CD14-positive monocyte (primary cell): ENCODE measurements at regions not wholly inside any gene's neighbourhood (a gene's known extent, or its start where the extent isn't known, plus 50 kb on each side); places are given as distances from the start of the nearest gene placed in this dataset.

Source experiments
- DNase-seq, 3 donors: peaks; one replicate each; pipeline ENCODE4 v3.0.0-alpha.2; 2011 to 2022
- H2AFZ ChIP-seq: 2 replicates; pipeline ENCODE4 v1.6.0; 2012; ENCODE audit warnings: mild to moderate bottlenecking, low read depth, low read length, inconsistent platforms; ENCODE audit not compliant: insufficient read depth, poor library complexity, severe bottlenecking
- H3K27ac ChIP-seq, 2 donors: 1 replicate in 1 of 2; 2 replicates in 1 of 2; pipeline ENCODE4 v1.5.1; 2012 to 2013; ENCODE audit warnings: low read length in 2 of 2, control low read depth in 1 of 2, inconsistent platforms in 1 of 2, low read depth in 1 of 2, mild to moderate bottlenecking in 1 of 2
- H3K27me3 ChIP-seq, 2 donors: one replicate each; pipeline versions ENCODE4 v1.6.0 to v1.6.1; 2011 to 2013; ENCODE audit warnings: low read length in 2 of 2; ENCODE audit not compliant: control insufficient read depth in 2 of 2, insufficient read depth in 2 of 2
- H3K36me3 ChIP-seq, 2 donors: replicated peaks in 1 of 2; 1 replicate in 1 of 2; 2 replicates in 1 of 2; pipeline versions ENCODE4 v1.5.1 to v1.6.1; 2012 to 2013; ENCODE audit warnings: low read length in 2 of 2, control low read depth in 1 of 2, inconsistent platforms in 1 of 2, mild to moderate bottlenecking in 1 of 2; ENCODE audit not compliant: insufficient read depth in 2 of 2, control insufficient read depth in 1 of 2
- H3K4me1 ChIP-seq, 2 donors: 1 replicate in 1 of 2; 2 replicates in 1 of 2; pipeline versions ENCODE4 v1.5.1 to v1.6.1; 2012 to 2013; ENCODE audit warnings: low read length in 2 of 2, control low read depth in 1 of 2, inconsistent platforms in 1 of 2, mild to moderate bottlenecking in 1 of 2, moderate library complexity in 1 of 2; ENCODE audit not compliant: insufficient read depth in 2 of 2, control insufficient read depth in 1 of 2
- H3K4me2 ChIP-seq: replicated peaks from 2 replicates; pipeline ENCODE3; 2012; ENCODE audit warnings: low read length, moderate library complexity, mild to moderate bottlenecking; ENCODE audit not compliant: poor library complexity, severe bottlenecking; ENCODE audit errors: extremely low read depth
- H3K4me3 ChIP-seq, 3 experiments: fragments of 200-600 bp in 1 of 3; sonication (generic) in 1 of 3; replicated peaks in 1 of 3; 1 replicate in 2 of 3; 2 replicates in 1 of 3; pipeline ENCODE4 v1.5.1; 2011 to 2013; ENCODE audit warnings: low read length in 3 of 3, mild to moderate bottlenecking in 3 of 3, control low read depth in 2 of 3, low read depth in 2 of 3, inconsistent platforms in 1 of 3, moderate library complexity in 1 of 3
- H3K79me2 ChIP-seq: 2 replicates; pipeline ENCODE4 v1.6.0; 2012; ENCODE audit warnings: mild to moderate bottlenecking, control low read depth, inconsistent platforms, low read length, moderate library complexity; ENCODE audit not compliant: insufficient read depth
- H3K9ac ChIP-seq: 2 replicates; pipeline ENCODE4 v1.6.0; 2017; ENCODE audit warnings: low read length, mild to moderate bottlenecking; ENCODE audit not compliant: insufficient read depth, poor library complexity, severe bottlenecking
- H3K9me3 ChIP-seq, 2 donors: replicated peaks in 1 of 2; 1 replicate in 1 of 2; 2 replicates in 1 of 2; pipeline versions ENCODE4 v1.5.1 to v1.6.1; 2012 to 2013; ENCODE audit warnings: low read length in 2 of 2, control low read depth in 1 of 2; ENCODE audit not compliant: control insufficient read depth in 1 of 2, insufficient read depth in 1 of 2
- H4K20me1 ChIP-seq: 2 replicates; pipeline ENCODE4 v1.6.0; 2012; ENCODE audit warnings: mild to moderate bottlenecking, low read length, control low read depth, moderate library complexity; ENCODE audit not compliant: insufficient read depth
- H3K27ac Mint-ChIP-seq, 7 donors: one replicate each; pipeline ENCODE4 v1.8.0; 2020; ENCODE audit warnings: mild to moderate bottlenecking in 7 of 7, mixed read lengths in 7 of 7, moderate library complexity in 6 of 7, inconsistent platforms in 2 of 7
- H3K27me3 Mint-ChIP-seq, 3 donors: one replicate each; pipeline ENCODE4 v1.8.0; 2021 to 2022; ENCODE audit warnings: low read depth in 3 of 3, mild to moderate bottlenecking in 3 of 3, mixed read lengths in 3 of 3, moderate library complexity in 3 of 3, inconsistent platforms in 1 of 3
- H3K36me3 Mint-ChIP-seq, 2 donors: one replicate each; pipeline ENCODE4 v1.8.0; 2020; ENCODE audit warnings: mixed read lengths in 2 of 2, inconsistent platforms in 1 of 2, mild to moderate bottlenecking in 1 of 2
- H3K4me1 Mint-ChIP-seq: one replicate; pipeline ENCODE4 v1.8.0; 2020; ENCODE audit warnings: mild to moderate bottlenecking, mixed read lengths
- H3K4me3 Mint-ChIP-seq, 2 donors: one replicate each; pipeline ENCODE4 v1.8.0; 2020; ENCODE audit warnings: mild to moderate bottlenecking in 2 of 2, mixed read lengths in 2 of 2, moderate library complexity in 1 of 2
- H3K9me3 Mint-ChIP-seq, 7 donors: one replicate each; pipeline ENCODE4 v1.8.0; 2020 to 2022; ENCODE audit warnings: mixed read lengths in 7 of 7, mild to moderate bottlenecking in 6 of 7, moderate library complexity in 6 of 7, inconsistent platforms in 2 of 7
- CTCF ChIP-seq: fragments of 200-600 bp; IDR thresholded peaks from one replicate; pipeline ENCODE4 v1.8.0; 2022; ENCODE audit warnings: antibody characterized with exemption, mild to moderate bottlenecking
- WGBS: methylation state at CpG from one replicate; pipeline ENCODE4 v1.1.5; 2013; ENCODE audit warnings: missing lambda C conversion rate; ENCODE audit not compliant: insufficient coverage; 5-methylcytosine and 5-hydroxymethylcytosine counted together
- intact Hi-C, 2 donors: fragments of 100-400 bp; cut with micrococcal nuclease; formaldehyde crosslinking; loops; one replicate each; pipeline versions ENCODE4 v1.15.0 to v1.15.1; 2023

GRCh38 chr2:226600184-226600583 is 199.4 kb downstream of the IRS1 start:
- Histone ChIP-seq H3K4me2 (no peak overlapping the region), H4K20me1 (no peaks in the 10 kb centered on the region), H3K9ac (no peak overlapping the region), H2AFZ (no peak overlapping the region), H3K79me2 (no peaks in the 10 kb centered on the region), H3K27ac (no peak overlapping the region), H3K4me1 (no peaks in the 10 kb centered on the region), H3K27me3 (no peaks in the 10 kb centered on the region), H3K4me3 (no peak overlapping the region), H3K36me3 (no peaks in the 10 kb centered on the region), H3K9me3 (peaks cover 0 to 3% of the 10 kb centered on the region in 2 donors)
- peaks cover 0 to 4% (median 2%) of the 10 kb centered on the region in 7 donors for H3K9me3 Mint-ChIP-seq
- H3K36me3 Mint-ChIP-seq, result no peaks in the 10 kb centered on the region
- peaks cover 3% of the 10 kb centered on the region in 3 donors for H3K27me3 Mint-ChIP-seq
- intact Hi-C loops, result no loop called here
- peaks cover 4% of the 10 kb centered on the region for H3K4me1 Mint-ChIP-seq
- DNase-seq, result no peak
- H3K4me3 Mint-ChIP-seq, result no peak overlapping the region
- no peak for TF ChIP-seq CTCF
- no peak overlapping the region for H3K27ac Mint-ChIP-seq
- no CpG with 5 or more reads among the region's 5 CpGs for WGBS

- no peak for TF ChIP-seq CTCF
- H3K9ac ChIP-seq, result no peak overlapping the region
- no peaks in the 10 kb centered on the region for H3K27me3 ChIP-seq
- Mint-ChIP-seq H3K27me3 (peaks cover 0 to 2% (median 0%) of the 10 kb centered on the region in 3 donors), H3K4me3 (no peak overlapping the region), H3K27ac (no peak overlapping the region), H3K4me1 (no peaks in the 10 kb centered on the region), H3K36me3 (no peaks in the 10 kb centered on the region), H3K9me3 (peaks cover 0 to 13% (median 5%) of the 10 kb centered on the region in 7 donors)
- no peak overlapping the region for H3K4me2 ChIP-seq
- no peaks in the 10 kb centered on the region for H4K20me1 ChIP-seq
- H3K9me3 ChIP-seq, result peaks cover 13 to 17% of the 10 kb centered on the region in 2 donors
- no peak overlapping the region for H3K27ac ChIP-seq
- H2AFZ ChIP-seq, result no peak overlapping the region
- intact Hi-C loops, result no loop called here
- H3K79me2 ChIP-seq, result no peaks in the 10 kb centered on the region
- H3K4me3 ChIP-seq, result no peak overlapping the region
- H3K4me1 ChIP-seq, result no peaks in the 10 kb centered on the region
- no peak for DNase-seq
- H3K36me3 ChIP-seq, result no peaks in the 10 kb centered on the region
Observed at GRCh38 chr2:226589043-226589442, 210.6 kb downstream of the IRS1 start.
